Osteocyte (in vitro differentiated cells): ENCODE measurements at regions not wholly inside any gene's neighbourhood (a gene's known extent, or its start where the extent isn't known, plus 50 kb on each side); places are given as distances from the start of the nearest gene placed in this dataset.

Source experiments
- DNase-seq: peaks from one replicate; pipeline ENCODE4 v3.0.0; 2021; ENCODE audit warnings: mixed read lengths; ENCODE audit not compliant: unreplicated experiment; ENCODE audit errors: extremely low spot score
- H3K27ac Mint-ChIP-seq: one replicate; pipeline ENCODE4 v1.8.0; 2021; ENCODE audit warnings: mild to moderate bottlenecking, mixed read lengths; ENCODE audit not compliant: unreplicated experiment
- H3K27me3 Mint-ChIP-seq: one replicate; pipeline ENCODE4 v1.8.0; 2021; ENCODE audit warnings: mixed read lengths; ENCODE audit not compliant: unreplicated experiment
- H3K36me3 Mint-ChIP-seq: one replicate; pipeline ENCODE4 v1.8.0; 2021; ENCODE audit warnings: mixed read lengths; ENCODE audit not compliant: unreplicated experiment
- H3K4me1 Mint-ChIP-seq: one replicate; pipeline ENCODE4 v1.8.0; 2021; ENCODE audit warnings: mixed read lengths; ENCODE audit not compliant: unreplicated experiment
- H3K4me3 Mint-ChIP-seq: one replicate; pipeline ENCODE4 v1.8.0; 2021; ENCODE audit warnings: mild to moderate bottlenecking, moderate library complexity, mixed read lengths; ENCODE audit not compliant: unreplicated experiment
- H3K9me3 Mint-ChIP-seq: one replicate; pipeline ENCODE4 v1.8.0; 2021; ENCODE audit warnings: mixed read lengths; ENCODE audit not compliant: unreplicated experiment
- CTCF ChIP-seq: fragments of 200-600 bp; sonication (generic); IDR thresholded peaks from 2 replicates; pipeline ENCODE4 v1.5.0; 2021; ENCODE audit warnings: antibody characterized with exemption, mild to moderate bottlenecking, moderate library complexity

GRCh38 chr21:43340491-43341377, 86.2 kb downstream of the SIK1 start:
- no peak for DNase-seq
- no peaks in the 10 kb centered on the region for H3K27me3 Mint-ChIP-seq
- no peak overlapping the region for H3K27ac Mint-ChIP-seq
- TF ChIP-seq CTCF, result no peak
- H3K4me1 Mint-ChIP-seq, result peaks cover 19% of the 10 kb centered on the region
- no peaks in the 10 kb centered on the region for H3K36me3 Mint-ChIP-seq
- no peaks in the 10 kb centered on the region for H3K9me3 Mint-ChIP-seq
- H3K4me3 Mint-ChIP-seq, result no peak overlapping the region

GRCh38 chr21:43339668-43340067, 87.3 kb downstream of the SIK1 start:
- Mint-ChIP-seq H3K4me1 (peaks cover 19% of the 10 kb centered on the region), H3K4me3 (no peak overlapping the region), H3K27ac (no peak overlapping the region), H3K36me3 (no peaks in the 10 kb centered on the region), H3K27me3 (no peaks in the 10 kb centered on the region), H3K9me3 (no peaks in the 10 kb centered on the region)
- DNase-seq, result no peak
- no peak for TF ChIP-seq CTCF

DNA sequence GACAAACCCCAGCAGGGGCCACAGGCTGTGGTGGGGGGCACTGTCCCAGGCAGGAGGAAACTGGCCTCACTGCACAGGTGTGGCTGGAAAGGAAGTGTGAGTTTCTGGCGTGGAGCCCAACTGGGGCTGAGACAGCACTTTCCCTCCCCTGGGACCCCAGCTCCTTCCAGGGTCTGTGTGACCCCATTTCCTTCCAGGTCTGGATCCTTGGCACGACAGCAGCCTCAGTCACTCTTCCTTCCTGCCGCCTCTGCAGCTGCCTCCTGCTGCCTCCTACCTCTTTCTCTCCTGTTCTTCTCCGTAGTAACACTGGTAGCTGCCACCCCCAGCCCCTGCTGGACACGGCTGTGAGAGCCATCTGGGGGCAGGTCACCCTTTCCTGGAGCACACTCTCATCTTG, 88.0 kb downstream of the SIK1 start:
- H3K27ac Mint-ChIP-seq, result no peak overlapping the region

DNA sequence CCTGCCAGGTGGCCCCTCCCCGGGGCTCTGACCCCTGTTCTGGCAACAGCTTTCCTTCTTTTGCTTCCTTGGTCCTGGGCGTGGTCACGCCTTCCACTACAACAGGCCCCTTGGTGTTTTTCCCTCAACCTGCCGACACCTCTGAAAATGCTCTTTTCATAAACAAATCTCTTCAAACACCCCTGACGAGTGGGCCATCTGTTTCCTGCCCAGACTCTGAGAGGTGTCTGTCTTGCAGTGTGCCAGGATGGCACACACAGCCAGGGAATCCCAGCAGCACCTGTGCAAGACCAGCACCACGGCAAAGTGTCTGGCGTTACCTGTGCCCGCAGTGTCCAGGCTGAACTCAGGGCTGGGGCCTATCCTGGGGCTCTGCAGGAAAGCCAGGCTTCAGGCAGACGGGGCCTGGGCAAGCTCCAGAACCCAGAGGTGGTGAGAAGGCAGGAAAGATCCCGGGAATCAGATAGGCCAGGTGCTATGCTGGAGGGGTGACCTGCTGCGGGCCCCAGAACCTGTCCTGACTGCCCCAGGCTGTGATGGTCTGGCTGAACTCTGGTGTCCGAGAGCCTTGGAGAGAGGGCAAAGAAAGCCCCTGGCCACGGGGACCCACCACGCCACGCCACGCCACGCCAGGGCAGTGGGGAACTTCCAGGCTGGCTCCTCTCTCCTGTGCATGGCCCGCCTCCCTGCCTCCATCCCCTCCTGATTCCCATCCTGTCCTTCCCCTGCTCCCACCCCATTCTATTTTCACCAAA, 88.9 kb downstream of the SIK1 start:
- Mint-ChIP-seq H3K36me3 (no peaks in the 10 kb centered on the region), H3K4me3 (no peak overlapping the region), H3K4me1 (peaks cover 28% of the 10 kb centered on the region), H3K27me3 (no peaks in the 10 kb centered on the region), H3K27ac (no peak overlapping the region), H3K9me3 (no peaks in the 10 kb centered on the region)
- DNase-seq, result no peak
- no peak for TF ChIP-seq CTCF

More for the DNA sequence above, 88.0 kb downstream of the SIK1 start:
- no peak for TF ChIP-seq CTCF
- Mint-ChIP-seq H3K4me3 (no peak overlapping the region), H3K36me3 (no peaks in the 10 kb centered on the region), H3K4me1 (peaks cover 21% of the 10 kb centered on the region), H3K27me3 (no peaks in the 10 kb centered on the region), H3K9me3 (no peaks in the 10 kb centered on the region)
- DNase-seq, result no peak

GRCh38 chr21:43335119-43335518, 91.8 kb downstream of the SIK1 start:
- H3K36me3 Mint-ChIP-seq, result no peaks in the 10 kb centered on the region
- no peak overlapping the region for H3K4me3 Mint-ChIP-seq
- DNase-seq, result no peak
- peaks cover 32% of the 10 kb centered on the region for H3K4me1 Mint-ChIP-seq
- no peak overlapping the region for H3K27ac Mint-ChIP-seq
- no peak for TF ChIP-seq CTCF
- no peaks in the 10 kb centered on the region for H3K27me3 Mint-ChIP-seq
- no peaks in the 10 kb centered on the region for H3K9me3 Mint-ChIP-seq
